ENCODE measurements at regions not wholly inside any gene's neighbourhood (a gene's known extent, or its start where the extent isn't known, plus 50 kb on each side); places are given as distances from the start of the nearest gene placed in this dataset.

DNA sequence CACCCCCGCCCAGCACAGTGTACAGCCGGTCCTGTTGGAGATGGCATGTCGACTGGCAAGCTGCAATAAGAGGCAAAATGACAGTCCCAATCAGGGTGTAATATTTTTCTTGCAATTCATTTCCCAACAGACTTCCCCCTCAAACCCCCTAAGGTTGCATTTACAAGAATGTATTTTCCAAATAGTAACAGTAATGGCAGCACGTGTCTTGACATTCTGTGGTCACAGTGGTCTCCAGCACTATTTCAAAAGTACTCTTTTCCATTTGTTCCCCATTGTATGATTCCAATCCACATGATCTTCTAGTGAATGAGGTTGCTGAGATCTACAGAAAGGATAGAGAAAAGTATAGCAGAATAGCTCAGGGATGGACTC, 97.8 kb upstream of the CARMIL1 start:
- TF ChIP-seq CTCF (IDR thresholded peaks at IDR 0.05) (no peak), EZH2 (IDR thresholded peaks at IDR 0.05; ENCODE audit: borderline replicate concordance, insufficient read depth, low read depth, low read length, poor library complexity, severe bottlenecking) (no peak)
